ENCODE measurements at regions not wholly inside any gene's neighbourhood (a gene's known extent, or its start where the extent isn't known, plus 50 kb on each side); places are given as distances from the start of the nearest gene placed in this dataset.

DNA sequence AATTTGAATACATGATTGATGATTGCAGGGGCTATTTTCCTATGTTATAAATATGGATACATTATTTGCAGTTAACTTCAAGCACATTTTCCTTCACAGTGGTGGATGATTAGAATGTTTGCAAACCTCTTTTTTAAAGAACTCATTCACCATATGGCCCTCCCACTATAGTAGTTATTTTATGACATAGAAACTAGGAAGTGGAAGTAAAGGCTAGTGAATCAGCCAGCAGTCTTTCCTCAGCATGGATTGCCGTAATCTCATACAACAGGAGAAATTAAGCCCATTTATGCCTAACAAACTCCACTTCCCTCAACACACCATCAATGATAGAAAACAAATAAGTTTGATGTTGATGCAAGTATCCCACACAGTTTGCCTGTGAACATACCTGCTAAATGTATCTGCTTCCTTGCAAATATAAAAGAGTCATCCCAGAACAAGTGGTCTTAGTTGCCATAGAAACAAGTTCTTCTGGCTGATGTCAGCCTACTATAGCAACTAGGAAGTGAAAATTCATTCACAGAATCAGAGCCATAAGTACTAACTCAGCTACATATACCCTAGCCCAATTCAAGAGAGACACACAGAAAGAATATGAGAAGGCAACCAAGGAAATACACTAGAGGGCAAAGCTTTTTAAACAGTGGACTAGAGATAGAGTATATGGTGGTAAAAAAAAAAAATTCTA lies 100.9 kb upstream of the RADX start:
- no peak for DNase-seq (ENCODE audit: low spot score)
